Keratinocyte (primary cell): ENCODE measurements at regions not wholly inside any gene's neighbourhood (a gene's known extent, or its start where the extent isn't known, plus 50 kb on each side); places are given as distances from the start of the nearest gene placed in this dataset.

Experiments
- DNase-seq: peaks from one replicate; pipeline ENCODE4 v3.0.0-alpha.2; 2011; ENCODE audit warnings: low read depth, missing footprints, low spot score
- FAIRE-seq: peaks from 2 replicates; lab custom pipeline; 2011; peaks lifted over from hg19 to GRCh38; lab: Jason Lieb, UNC
- H2AFZ ChIP-seq: 2 replicates; pipeline ENCODE4 v1.6.0; 2012; ENCODE audit warnings: low read length, control low read depth, inconsistent platforms; ENCODE audit not compliant: control insufficient read depth
- H3K27ac ChIP-seq: 2 replicates; pipeline ENCODE4 v1.5.1; 2011; ENCODE audit warnings: low read length; ENCODE audit not compliant: control insufficient read depth, insufficient read depth
- H3K27me3 ChIP-seq: 3 replicates; pipeline ENCODE4 v1.6.0; 2011; ENCODE audit warnings: low read length; ENCODE audit not compliant: control insufficient read depth, insufficient read depth; ENCODE audit errors: extremely low read depth
- H3K36me3 ChIP-seq, 2 experiments: 2 replicates in 1 of 2; 3 replicates in 1 of 2; pipeline ENCODE4 v1.5.1; 2011; ENCODE audit warnings: low read length in 2 of 2, mild to moderate bottlenecking in 1 of 2; ENCODE audit not compliant: control insufficient read depth in 2 of 2, insufficient read depth in 2 of 2; ENCODE audit errors: extremely low read depth in 1 of 2
- H3K4me1 ChIP-seq: 3 replicates; pipeline ENCODE4 v1.5.1; 2011; ENCODE audit warnings: low read length; ENCODE audit not compliant: control insufficient read depth, insufficient read depth; ENCODE audit errors: extremely low read depth
- H3K4me2 ChIP-seq: 3 replicates; pipeline ENCODE4 v1.6.0; 2011; ENCODE audit warnings: low read depth, low read length; ENCODE audit not compliant: control insufficient read depth, insufficient read depth; ENCODE audit errors: extremely low read depth
- H3K4me3 ChIP-seq, 3 experiments: fragments of 200-600 bp in 1 of 3; sonication (generic) in 1 of 3; 2 replicates in 2 of 3; 3 replicates in 1 of 3; pipeline ENCODE4 v1.5.1; 2011 to 2016; ENCODE audit warnings: low read length in 3 of 3, mild to moderate bottlenecking in 3 of 3, control low read depth in 2 of 3, inconsistent platforms in 1 of 3, low read depth in 1 of 3, mixed read lengths in 1 of 3, mixed run types in 1 of 3, moderate library complexity in 1 of 3; ENCODE audit not compliant: control insufficient read depth in 2 of 3, insufficient read depth in 2 of 3; ENCODE audit errors: extremely low read depth in 1 of 3
- H3K79me2 ChIP-seq: 2 replicates; pipeline ENCODE4 v1.6.0; 2012; ENCODE audit warnings: low read length; ENCODE audit not compliant: control insufficient read depth, insufficient read depth
- H3K9ac ChIP-seq: 3 replicates; pipeline ENCODE4 v1.6.0; 2011; ENCODE audit warnings: low read length; ENCODE audit not compliant: control insufficient read depth, insufficient read depth; ENCODE audit errors: extremely low read depth
- H3K9me1 ChIP-seq: 3 replicates; pipeline ENCODE4 v1.6.0; 2011; ENCODE audit warnings: low read length; ENCODE audit not compliant: control insufficient read depth, insufficient read depth; ENCODE audit errors: extremely low read depth
- H3K9me3 ChIP-seq: 2 replicates; pipeline ENCODE4 v1.5.1; 2012; ENCODE audit warnings: low read depth, low read length; ENCODE audit not compliant: control insufficient read depth
- H4K20me1 ChIP-seq: 3 replicates; pipeline ENCODE4 v1.6.0; 2011; ENCODE audit warnings: low read length; ENCODE audit not compliant: control insufficient read depth, insufficient read depth; ENCODE audit errors: extremely low read depth
- EZH2 ChIP-seq: IDR thresholded peaks from one replicate; pipeline ENCODE4 v1.6.1; 2012; ENCODE audit warnings: inconsistent platforms, mild to moderate bottlenecking, low read length, moderate library complexity
- dilution Hi-C: fragments of 300-500 bp; cut with MboI; formaldehyde crosslinking; loops from one replicate; pipeline ENCODE4 v1.7.0; 2020; ENCODE audit warnings: low sequenced_read_pairs; ENCODE audit not compliant: extremely low pct_ligation_motif_present
- TF ChIP-seq, protein P1 (sequence below), 3 experiments: IDR thresholded peaks in 1 of 3; conservative IDR thresholded peaks in 1 of 3; optimal IDR thresholded peaks in 1 of 3; 2 replicates in 2 of 3; 3 replicates in 1 of 3; pipeline versions ENCODE3 to v1.5.1; 2011; ENCODE audit warnings: low read length in 3 of 3, mild to moderate bottlenecking in 3 of 3, moderate library complexity in 2 of 3, control low read depth in 1 of 3, inconsistent platforms in 1 of 3; ENCODE audit not compliant: insufficient read depth in 2 of 3; ENCODE audit errors: extremely low read depth in 1 of 3

DNA sequence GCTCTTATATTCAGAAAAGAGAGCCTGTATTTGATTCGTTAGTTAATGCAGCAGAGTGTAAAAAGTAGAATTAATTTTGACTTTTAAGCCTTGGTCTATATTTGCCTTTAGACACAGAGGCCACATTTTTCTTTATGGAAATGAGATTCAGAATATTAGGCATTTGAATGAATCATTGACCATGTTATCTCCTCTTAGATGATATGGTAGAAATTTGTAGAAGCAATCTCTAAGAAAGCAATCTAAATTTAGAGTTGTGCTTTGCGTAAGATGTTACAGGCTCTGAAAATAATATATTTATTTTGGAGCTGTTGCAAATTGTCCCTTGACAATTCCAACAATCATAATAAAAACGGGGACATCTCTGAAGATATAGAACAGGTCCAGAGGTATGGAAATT lies 68.3 kb upstream of the ST6GAL2 start:
- Histone ChIP-seq H3K4me1 (no peaks in the 10 kb centered on the region), H3K36me3 (no peaks in the 10 kb centered on the region), H3K27ac (no peak overlapping the region), H3K79me2 (no peaks in the 10 kb centered on the region), H3K9me1 (no peaks in the 10 kb centered on the region), H3K27me3 (no peaks in the 10 kb centered on the region), H2AFZ (no peak overlapping the region), H3K9me3 (no peaks in the 10 kb centered on the region), H3K4me2 (no peak overlapping the region), H3K4me3 (no peak overlapping the region), H3K9ac (no peak overlapping the region), H4K20me1 (no peaks in the 10 kb centered on the region)
- TF ChIP-seq, protein P1, sequence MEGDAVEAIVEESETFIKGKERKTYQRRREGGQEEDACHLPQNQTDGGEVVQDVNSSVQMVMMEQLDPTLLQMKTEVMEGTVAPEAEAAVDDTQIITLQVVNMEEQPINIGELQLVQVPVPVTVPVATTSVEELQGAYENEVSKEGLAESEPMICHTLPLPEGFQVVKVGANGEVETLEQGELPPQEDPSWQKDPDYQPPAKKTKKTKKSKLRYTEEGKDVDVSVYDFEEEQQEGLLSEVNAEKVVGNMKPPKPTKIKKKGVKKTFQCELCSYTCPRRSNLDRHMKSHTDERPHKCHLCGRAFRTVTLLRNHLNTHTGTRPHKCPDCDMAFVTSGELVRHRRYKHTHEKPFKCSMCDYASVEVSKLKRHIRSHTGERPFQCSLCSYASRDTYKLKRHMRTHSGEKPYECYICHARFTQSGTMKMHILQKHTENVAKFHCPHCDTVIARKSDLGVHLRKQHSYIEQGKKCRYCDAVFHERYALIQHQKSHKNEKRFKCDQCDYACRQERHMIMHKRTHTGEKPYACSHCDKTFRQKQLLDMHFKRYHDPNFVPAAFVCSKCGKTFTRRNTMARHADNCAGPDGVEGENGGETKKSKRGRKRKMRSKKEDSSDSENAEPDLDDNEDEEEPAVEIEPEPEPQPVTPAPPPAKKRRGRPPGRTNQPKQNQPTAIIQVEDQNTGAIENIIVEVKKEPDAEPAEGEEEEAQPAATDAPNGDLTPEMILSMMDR (optimal IDR thresholded peaks at IDR 0.05 in 1 of 3, IDR thresholded peaks at IDR 0.05 in 1 of 3, conservative IDR thresholded peaks at IDR 0.05 in 1 of 3; ENCODE audit: extremely low read depth in 1 of 3, insufficient read depth in 2 of 3, low read length in 3 of 3) = no peak
- no peak for TF ChIP-seq EZH2
- dilution Hi-C loops = no loop called here
- DNase-seq (no peak), FAIRE-seq (no peak)

DNA sequence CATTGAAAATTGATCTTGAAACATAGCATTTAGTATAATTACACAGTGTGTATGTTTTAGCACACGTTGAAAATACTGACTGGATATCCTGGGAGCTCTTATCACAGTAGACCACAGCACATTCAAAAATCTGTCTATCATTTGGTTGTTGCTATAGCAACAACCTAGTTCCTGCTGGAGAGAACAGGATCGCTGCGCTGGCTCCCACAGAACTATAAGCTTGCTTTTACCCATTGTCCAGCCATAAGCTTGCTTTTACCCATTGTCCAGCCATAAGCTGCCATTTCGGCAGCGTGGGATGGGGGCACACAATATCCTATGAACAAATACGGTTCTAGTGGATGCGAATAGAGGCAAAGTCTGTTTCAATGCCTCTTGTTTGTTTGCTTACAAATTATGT lies 70.4 kb upstream of the ST6GAL2 start:
- Histone ChIP-seq H3K9me1 (no peaks in the 10 kb centered on the region), H3K79me2 (no peaks in the 10 kb centered on the region), H3K4me3 (no peak overlapping the region), H3K4me2 (no peak overlapping the region), H3K27me3 (no peaks in the 10 kb centered on the region), H3K4me1 (no peaks in the 10 kb centered on the region), H3K9ac (no peak overlapping the region), H4K20me1 (no peaks in the 10 kb centered on the region), H3K27ac (no peak overlapping the region), H3K9me3 (no peaks in the 10 kb centered on the region), H3K36me3 (no peaks in the 10 kb centered on the region), H2AFZ (no peak overlapping the region)
- no peak for TF ChIP-seq EZH2
- TF ChIP-seq, protein P1 (optimal IDR thresholded peaks at IDR 0.05 in 1 of 3, IDR thresholded peaks at IDR 0.05 in 1 of 3, conservative IDR thresholded peaks at IDR 0.05 in 1 of 3; ENCODE audit: extremely low read depth in 1 of 3, insufficient read depth in 2 of 3, low read length in 3 of 3) = no peak
- DNase-seq (no peak), FAIRE-seq (no peak)
- dilution Hi-C loops = no loop called here
